HEK293 (cell line): ENCODE measurements at regions not wholly inside any gene's neighbourhood (a gene's known extent, or its start where the extent isn't known, plus 50 kb on each side); places are given as distances from the start of the nearest gene placed in this dataset.

Experiments used
- CTCF ChIA-PET: fragments of 350-600 bp; formaldehyde crosslinking; extraction: SDS; loops from one replicate; lab custom pipeline; 2021; ENCODE audit warnings: antibody characterized with exemption; lab: Yijun Ruan, JAX
- POLR2A ChIA-PET: fragments of 300-600 bp; formaldehyde crosslinking; extraction: SDS; loops from one replicate; lab custom pipeline; 2020; ENCODE audit warnings: antibody characterized with exemption, inconsistent platforms; lab: Yijun Ruan, JAX
- H3K27ac ChIP-seq: fragments of 200-500 bp; sonication (Bioruptor generic); 2 replicates; pipeline ENCODE4 v1.5.1; 2014; ENCODE audit warnings: low read depth, low read length, control low read depth, inconsistent platforms; ENCODE audit errors: extremely low read depth
- H3K36me3 ChIP-seq, 2 experiments: fragments of 200-500 bp in 1 of 2; sonication (Bioruptor generic) in 1 of 2; 1 replicate in 1 of 2; 2 replicates in 1 of 2; pipeline ENCODE4 v1.5.1; 2014 to 2017; ENCODE audit warnings: inconsistent platforms in 2 of 2, low read length in 2 of 2; ENCODE audit not compliant: control insufficient read depth in 2 of 2, insufficient read depth in 1 of 2
- H3K4me1 ChIP-seq: fragments of 200-500 bp; sonication (Bioruptor generic); 2 replicates; pipeline ENCODE4 v1.5.1; 2014; ENCODE audit warnings: mild to moderate bottlenecking, low read length, inconsistent platforms; ENCODE audit not compliant: control insufficient read depth, insufficient read depth
- H3K4me3 ChIP-seq: 2 replicates; pipeline ENCODE4 v1.5.1; 2011; ENCODE audit warnings: low read depth, mild to moderate bottlenecking, control low read depth, low read length, moderate library complexity
- H3K9me3 ChIP-seq: fragments of 200-500 bp; sonication (Bioruptor generic); 2 replicates; pipeline ENCODE4 v1.5.1; 2014; ENCODE audit warnings: low read depth, low read length, inconsistent platforms; ENCODE audit not compliant: control insufficient read depth, insufficient read depth
- GLIS2 ChIP-seq: fragments of 450-650 bp; formaldehyde crosslinking; IDR thresholded peaks from 2 replicates; pipeline ENCODE4 v1.5.1; 2016; ENCODE audit warnings: missing biosample characterization, missing genetic modification characterization
- KLF17 ChIP-seq: fragments of 450-650 bp; formaldehyde crosslinking; IDR thresholded peaks from 2 replicates; pipeline ENCODE4 v1.5.1; 2016; ENCODE audit warnings: missing biosample characterization, missing genetic modification characterization
- PRDM10 ChIP-seq: fragments of 450-650 bp; formaldehyde crosslinking; IDR thresholded peaks from 2 replicates; pipeline ENCODE4 v1.5.1; 2016; ENCODE audit warnings: missing biosample characterization, missing genetic modification characterization
- SCRT1 ChIP-seq: fragments of 450-650 bp; formaldehyde crosslinking; IDR thresholded peaks from 2 replicates; pipeline ENCODE4 v1.5.1; 2016; ENCODE audit warnings: missing biosample characterization, missing genetic modification characterization, borderline replicate concordance
- TRIM28 ChIP-seq: IDR thresholded peaks from 2 replicates; pipeline ENCODE4 v1.6.1; 2011; ENCODE audit warnings: low read length, control low read depth, borderline replicate concordance
- ZBTB20 ChIP-seq: fragments of 450-650 bp; formaldehyde crosslinking; IDR thresholded peaks from 2 replicates; pipeline ENCODE4 v1.5.1; 2016; ENCODE audit warnings: missing biosample characterization, missing genetic modification characterization
- ZEB2 ChIP-seq: fragments of 450-650 bp; formaldehyde crosslinking; IDR thresholded peaks from 2 replicates; pipeline ENCODE4 v1.5.1; 2016; ENCODE audit warnings: missing biosample characterization, missing genetic modification characterization
- ZNF248 ChIP-seq: fragments of 450-650 bp; formaldehyde crosslinking; IDR thresholded peaks from 2 replicates; pipeline ENCODE4 v1.5.1; 2017; ENCODE audit warnings: missing biosample characterization, missing genetic modification characterization
- ZNF335 ChIP-seq: fragments of 450-650 bp; formaldehyde crosslinking; conservative IDR thresholded peaks from 2 replicates; pipeline ENCODE4 v1.5.1; 2016; ENCODE audit warnings: missing biosample characterization, missing genetic modification characterization
- ZNF623 ChIP-seq: fragments of 450-650 bp; formaldehyde crosslinking; IDR thresholded peaks from 2 replicates; pipeline ENCODE4 v1.5.1; 2016; ENCODE audit warnings: missing biosample characterization, missing genetic modification characterization
- ZNF654 ChIP-seq: fragments of 450-650 bp; formaldehyde crosslinking; IDR thresholded peaks from 2 replicates; pipeline ENCODE4 v1.5.1; 2016; ENCODE audit warnings: low read depth, missing biosample characterization, missing genetic modification characterization
- ZNF664 ChIP-seq: fragments of 450-650 bp; formaldehyde crosslinking; IDR thresholded peaks from 2 replicates; pipeline ENCODE4 v1.5.1; 2016; ENCODE audit warnings: missing biosample characterization, missing genetic modification characterization
- ZNF791 ChIP-seq: fragments of 450-650 bp; formaldehyde crosslinking; IDR thresholded peaks from 2 replicates; pipeline ENCODE4 v1.5.1; 2016; ENCODE audit warnings: missing biosample characterization, missing genetic modification characterization
- TF ChIP-seq, protein P1 (sequence below): fragments of 450-650 bp; formaldehyde crosslinking; IDR thresholded peaks from 2 replicates; pipeline ENCODE4 v1.5.1; 2016; ENCODE audit warnings: missing biosample characterization, missing genetic modification characterization
- TF ChIP-seq, protein P2 (sequence below): fragments of 450-650 bp; formaldehyde crosslinking; IDR thresholded peaks from 2 replicates; pipeline ENCODE4 v1.5.1; 2016; ENCODE audit warnings: missing biosample characterization, missing genetic modification characterization
- TF ChIP-seq, protein P3 (sequence below): fragments of 450-650 bp; formaldehyde crosslinking; conservative IDR thresholded peaks from 2 replicates; pipeline ENCODE4 v1.5.1; 2016; ENCODE audit warnings: low read depth, missing biosample characterization, missing genetic modification characterization
- TF ChIP-seq, protein P4 (sequence below): fragments of 450-650 bp; formaldehyde crosslinking; IDR thresholded peaks from 2 replicates; pipeline ENCODE4 v1.5.1; 2017; ENCODE audit warnings: missing biosample characterization, missing genetic modification characterization

DNA sequence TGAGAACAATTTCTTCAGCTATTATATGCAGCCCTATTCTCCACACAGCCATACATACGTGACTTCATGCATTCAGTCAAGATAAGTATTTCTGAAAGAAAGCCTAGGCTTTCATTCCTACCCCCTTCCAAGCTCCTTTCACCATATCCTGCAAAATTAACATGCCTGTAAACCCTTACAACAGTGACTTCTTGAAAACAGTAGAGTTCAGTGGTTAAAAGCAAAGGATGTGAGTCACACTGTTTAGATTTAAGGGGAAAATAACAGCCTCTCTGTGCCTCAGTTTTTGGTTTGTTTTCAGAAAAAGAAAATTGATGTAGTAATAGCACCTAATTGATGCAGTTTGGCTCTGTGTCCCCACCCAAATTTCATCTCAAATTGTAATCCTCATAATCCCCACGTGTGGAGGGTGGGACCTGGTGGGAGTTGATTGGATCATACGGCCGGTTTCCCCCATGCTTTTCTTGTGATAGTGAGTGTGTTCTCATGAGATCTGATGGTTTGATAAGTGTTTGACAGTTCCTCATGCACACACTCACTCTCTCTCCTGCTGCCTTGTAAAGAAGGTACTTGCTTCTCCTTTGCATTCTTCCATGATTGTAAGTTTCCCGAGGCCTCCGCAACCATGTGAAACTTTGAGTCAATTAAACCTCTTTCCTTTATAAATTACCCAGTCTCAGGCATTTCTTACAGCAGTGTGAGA, 264.8 kb downstream of the CETN3 start (continued):
- TF ChIP-seq ZNF654 (tag by site-specific recombination) (no peak), ZNF248 (no peak), ZNF664 (tag by site-specific recombination) (no peak)

DNA sequence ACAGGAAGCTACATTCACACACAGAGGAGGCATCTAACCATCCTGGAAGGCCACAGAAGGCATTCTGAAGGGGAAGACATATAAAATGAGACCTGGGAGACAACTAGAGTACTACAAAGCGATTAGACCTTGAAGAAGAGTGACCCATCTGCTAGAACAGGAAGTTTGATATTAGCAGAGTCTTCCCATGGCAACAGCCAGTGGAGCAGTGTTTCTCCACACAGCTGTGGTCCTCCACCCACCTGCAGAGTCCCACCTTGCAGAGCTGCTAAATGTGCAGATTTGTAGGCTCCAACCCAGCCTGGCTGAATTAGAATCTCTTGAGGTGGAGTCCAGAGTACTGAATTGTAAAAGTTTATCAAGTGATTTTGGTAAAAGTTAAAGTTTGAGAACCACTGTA, 267.0 kb downstream of the CETN3 start:
- no peaks in the 10 kb centered on the region for H3K9me3 ChIP-seq
- no peak overlapping the region for H3K27ac ChIP-seq
- no peaks in the 10 kb centered on the region for H3K36me3 ChIP-seq
- ChIA-PET CTCF (interaction anchor here (0.7 kb wide), 1 partner anchor 641 kb away, joined by 3 read pairs; no protein-coding TSS in a partner anchor), POLR2A (no interaction called here)
- no peaks in the 10 kb centered on the region for H3K4me1 ChIP-seq
- no peak overlapping the region for H3K4me3 ChIP-seq
- TF ChIP-seq, protein P1, sequence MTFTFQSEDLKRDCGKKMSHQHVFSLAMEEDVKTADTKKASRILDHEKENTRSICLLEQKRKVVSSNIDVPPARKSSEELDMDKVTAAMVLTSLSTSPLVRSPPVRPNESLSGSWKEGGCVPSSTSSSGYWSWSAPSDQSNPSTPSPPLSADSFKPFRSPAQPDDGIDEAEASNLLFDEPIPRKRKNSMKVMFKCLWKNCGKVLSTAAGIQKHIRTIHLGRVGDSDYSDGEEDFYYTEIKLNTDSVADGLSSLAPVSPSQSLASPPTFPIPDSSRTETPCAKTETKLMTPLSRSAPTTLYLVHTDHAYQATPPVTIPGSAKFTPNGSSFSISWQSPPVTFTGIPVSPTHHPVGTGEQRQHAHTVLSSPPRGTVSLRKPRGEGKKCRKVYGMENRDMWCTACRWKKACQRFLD (tag by site-specific recombination) = no peak
- TF ChIP-seq, protein P2, sequence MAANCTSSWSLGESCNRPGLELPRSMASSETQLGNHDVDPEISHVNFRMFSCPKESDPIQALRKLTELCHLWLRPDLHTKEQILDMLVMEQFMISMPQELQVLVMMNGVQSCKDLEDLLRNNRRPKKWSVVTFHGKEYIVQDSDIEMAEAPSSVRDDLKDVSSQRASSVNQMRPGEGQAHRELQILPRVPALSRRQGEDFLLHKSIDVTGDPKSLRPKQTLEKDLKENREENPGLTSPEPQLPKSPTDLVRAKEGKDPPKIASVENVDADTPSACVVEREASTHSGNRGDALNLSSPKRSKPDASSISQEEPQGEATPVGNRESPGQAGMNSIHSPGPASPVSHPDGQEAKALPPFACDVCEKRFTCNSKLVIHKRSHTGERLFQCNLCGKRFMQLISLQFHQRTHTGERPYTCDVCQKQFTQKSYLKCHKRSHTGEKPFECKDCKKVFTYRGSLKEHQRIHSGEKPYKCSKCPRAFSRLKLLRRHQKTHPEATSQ (tag by site-specific recombination) = no peak
- no peak for TF ChIP-seq ZNF623 (tag by site-specific recombination)
- TF ChIP-seq ZNF791 (tag by site-specific recombination) = no peak
- TF ChIP-seq, protein P3, sequence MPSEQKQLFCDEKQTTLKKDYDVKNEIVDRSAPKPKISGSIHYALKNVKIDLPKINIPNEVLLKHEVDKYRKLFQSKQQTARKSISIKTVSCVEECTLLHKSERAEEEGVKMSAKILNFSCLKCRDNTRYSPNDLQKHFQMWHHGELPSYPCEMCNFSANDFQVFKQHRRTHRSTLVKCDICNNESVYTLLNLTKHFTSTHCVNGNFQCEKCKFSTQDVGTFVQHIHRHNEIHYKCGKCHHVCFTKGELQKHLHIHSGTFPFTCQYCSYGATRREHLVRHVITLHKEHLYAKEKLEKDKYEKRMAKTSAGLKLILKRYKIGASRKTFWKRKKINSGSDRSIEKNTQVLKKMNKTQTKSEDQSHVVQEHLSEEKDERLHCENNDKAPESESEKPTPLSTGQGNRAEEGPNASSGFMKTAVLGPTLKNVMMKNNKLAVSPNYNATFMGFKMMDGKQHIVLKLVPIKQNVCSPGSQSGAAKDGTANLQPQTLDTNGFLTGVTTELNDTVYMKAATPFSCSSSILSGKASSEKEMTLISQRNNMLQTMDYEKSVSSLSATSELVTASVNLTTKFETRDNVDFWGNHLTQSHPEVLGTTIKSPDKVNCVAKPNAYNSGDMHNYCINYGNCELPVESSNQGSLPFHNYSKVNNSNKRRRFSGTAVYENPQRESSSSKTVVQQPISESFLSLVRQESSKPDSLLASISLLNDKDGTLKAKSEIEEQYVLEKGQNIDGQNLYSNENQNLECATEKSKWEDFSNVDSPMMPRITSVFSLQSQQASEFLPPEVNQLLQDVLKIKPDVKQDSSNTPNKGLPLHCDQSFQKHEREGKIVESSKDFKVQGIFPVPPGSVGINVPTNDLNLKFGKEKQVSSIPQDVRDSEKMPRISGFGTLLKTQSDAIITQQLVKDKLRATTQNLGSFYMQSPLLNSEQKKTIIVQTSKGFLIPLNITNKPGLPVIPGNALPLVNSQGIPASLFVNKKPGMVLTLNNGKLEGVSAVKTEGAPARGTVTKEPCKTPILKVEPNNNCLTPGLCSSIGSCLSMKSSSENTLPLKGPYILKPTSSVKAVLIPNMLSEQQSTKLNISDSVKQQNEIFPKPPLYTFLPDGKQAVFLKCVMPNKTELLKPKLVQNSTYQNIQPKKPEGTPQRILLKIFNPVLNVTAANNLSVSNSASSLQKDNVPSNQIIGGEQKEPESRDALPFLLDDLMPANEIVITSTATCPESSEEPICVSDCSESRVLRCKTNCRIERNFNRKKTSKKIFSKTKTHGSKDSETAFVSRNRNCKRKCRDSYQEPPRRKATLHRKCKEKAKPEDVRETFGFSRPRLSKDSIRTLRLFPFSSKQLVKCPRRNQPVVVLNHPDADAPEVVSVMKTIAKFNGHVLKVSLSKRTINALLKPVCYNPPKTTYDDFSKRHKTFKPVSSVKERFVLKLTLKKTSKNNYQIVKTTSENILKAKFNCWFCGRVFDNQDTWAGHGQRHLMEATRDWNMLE (tag by site-specific recombination) = no peak
- TF ChIP-seq ZNF335 (tag by site-specific recombination) = no peak
- no peak for TF ChIP-seq KLF17
- TF ChIP-seq, protein P4, sequence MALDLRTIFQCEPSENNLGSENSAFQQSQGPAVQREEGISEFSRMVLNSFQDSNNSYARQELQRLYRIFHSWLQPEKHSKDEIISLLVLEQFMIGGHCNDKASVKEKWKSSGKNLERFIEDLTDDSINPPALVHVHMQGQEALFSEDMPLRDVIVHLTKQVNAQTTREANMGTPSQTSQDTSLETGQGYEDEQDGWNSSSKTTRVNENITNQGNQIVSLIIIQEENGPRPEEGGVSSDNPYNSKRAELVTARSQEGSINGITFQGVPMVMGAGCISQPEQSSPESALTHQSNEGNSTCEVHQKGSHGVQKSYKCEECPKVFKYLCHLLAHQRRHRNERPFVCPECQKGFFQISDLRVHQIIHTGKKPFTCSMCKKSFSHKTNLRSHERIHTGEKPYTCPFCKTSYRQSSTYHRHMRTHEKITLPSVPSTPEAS (tag by site-specific recombination) = no peak
- TF ChIP-seq TRIM28 = no peak
- TF ChIP-seq SCRT1 = no peak
- no peak for TF ChIP-seq ZEB2
- no peak for TF ChIP-seq GLIS2 (tag by site-specific recombination)
- no peak for TF ChIP-seq ZBTB20 (tag by site-specific recombination)
- no peak for TF ChIP-seq PRDM10 (tag by site-specific recombination)
